ENCODE measurements at regions not wholly inside any gene's neighbourhood (a gene's known extent, or its start where the extent isn't known, plus 50 kb on each side); places are given as distances from the start of the nearest gene placed in this dataset.

- Histone ChIP-seq H3K4me3 (no peak overlapping the region), H3K9me3 (no peaks in the 10 kb centered on the region), H3K4me2 (no peak overlapping the region), H3K4me1 (peaks cover 3% of the 10 kb centered on the region; the same call in 2 of the 3 replicates), H3K27ac (0 out of 6 replicates have a peak overlapping the region, but pooled peaks of 1 of the 2 experiments have one; percentile 36)
- TF ChIP-seq GATA3 (IDR thresholded peaks at IDR 0.05; ENCODE audit: borderline replicate concordance), result no peak
- TF ChIP-seq RNF2 (IDR thresholded peaks at IDR 0.05; ENCODE audit: borderline replicate concordance, low read depth), result no peak
- DNase-seq (ENCODE audit: low read depth in 1 of 2, low spot score in 1 of 2), result no peak
- WGBS (ENCODE audit: missing lambda C conversion rate), result 78% methylated on average over 3 of the region's 3 CpGs
- ChIA-PET POLR2A (no interaction called here), CTCF (interaction anchor here (1.1 kb wide), 1 partner anchor 366 kb away, joined by 3 read pairs; no protein-coding TSS in a partner anchor)
- FAIRE-seq, result no peak
- no peak for ATAC-seq
These were observed 389.8 kb upstream of the LYPLAL1 start for GRCh38 chr1:218783916-218784315.

GRCh38 chr1:218785928-218786327 is 387.8 kb upstream of the LYPLAL1 start:
- no peaks in the 10 kb centered on the region for H3K4me1 ChIP-seq
- H3K4me2 ChIP-seq, result no peak overlapping the region
- H3K27ac ChIP-seq, result 0 out of 6 replicates have a peak overlapping the region, but pooled peaks of 1 of the 2 experiments have one; percentile 10
- no peak overlapping the region for H3K4me3 ChIP-seq
- CTCF ChIA-PET, result interaction anchor here (1.0 kb wide), 2 partner anchors 10 to 22 kb away, joined by 3 read pairs; no protein-coding TSS in a partner anchor
- FAIRE-seq (no peak), ATAC-seq (no peak), DNase-seq (ENCODE audit: low read depth in 1 of 2, low spot score in 1 of 2) (no peak)
- POLR2A ChIA-PET, result no interaction called here
- H3K9me3 ChIP-seq, result no peaks in the 10 kb centered on the region; the same call in 2 of the 3 replicates
- TF ChIP-seq ESRRA (IDR thresholded peaks at IDR 0.05; ENCODE audit: borderline replicate concordance, low read length), result no peak
- TF ChIP-seq NPAS2 (CRISPR knock-in tag; IDR thresholded peaks at IDR 0.05; ENCODE audit: borderline replicate concordance), result no peak
- no peak for TF ChIP-seq HOXA7 (CRISPR knock-in tag; IDR thresholded peaks at IDR 0.05)
- TF ChIP-seq BHLHE40 (IDR thresholded peaks at IDR 0.05; ENCODE audit: low read depth, low read length), result no peak
- TF ChIP-seq MAFK (IDR thresholded peaks at IDR 0.05; ENCODE audit: partially characterized antibody), result no peak
- TF ChIP-seq SMC3 (IDR thresholded peaks at IDR 0.05), result no peak
- TF ChIP-seq EP300 (IDR thresholded peaks at IDR 0.05), result no peak
- no peak for TF ChIP-seq HEYL (CRISPR knock-in tag; IDR thresholded peaks at IDR 0.05)
- TF ChIP-seq PHF8 (IDR thresholded peaks at IDR 0.05; ENCODE audit: borderline replicate concordance, low read depth), result no peak
- TF ChIP-seq, protein P1, sequence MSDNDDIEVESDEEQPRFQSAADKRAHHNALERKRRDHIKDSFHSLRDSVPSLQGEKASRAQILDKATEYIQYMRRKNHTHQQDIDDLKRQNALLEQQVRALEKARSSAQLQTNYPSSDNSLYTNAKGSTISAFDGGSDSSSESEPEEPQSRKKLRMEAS (IDR thresholded peaks at IDR 0.05), result no peak
- TF ChIP-seq RCOR1 (IDR thresholded peaks at IDR 0.05; ENCODE audit: low read depth, low read length), result no peak
- TF ChIP-seq RARB (CRISPR knock-in tag; IDR thresholded peaks at IDR 0.05), result no peak
- no peak for TF ChIP-seq RNF2 (IDR thresholded peaks at IDR 0.05; ENCODE audit: borderline replicate concordance, low read depth)
- no peak for TF ChIP-seq EHMT2 (IDR thresholded peaks at IDR 0.05; ENCODE audit: low read depth)
- TF ChIP-seq HOXB13 (CRISPR knock-in tag; IDR thresholded peaks at IDR 0.05; ENCODE audit: low read depth), result no peak
- TF ChIP-seq, protein P2, sequence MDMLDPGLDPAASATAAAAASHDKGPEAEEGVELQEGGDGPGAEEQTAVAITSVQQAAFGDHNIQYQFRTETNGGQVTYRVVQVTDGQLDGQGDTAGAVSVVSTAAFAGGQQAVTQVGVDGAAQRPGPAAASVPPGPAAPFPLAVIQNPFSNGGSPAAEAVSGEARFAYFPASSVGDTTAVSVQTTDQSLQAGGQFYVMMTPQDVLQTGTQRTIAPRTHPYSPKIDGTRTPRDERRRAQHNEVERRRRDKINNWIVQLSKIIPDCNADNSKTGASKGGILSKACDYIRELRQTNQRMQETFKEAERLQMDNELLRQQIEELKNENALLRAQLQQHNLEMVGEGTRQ (IDR thresholded peaks at IDR 0.05), result no peak
- WGBS (ENCODE audit: missing lambda C conversion rate), result 86% methylated on average over 4 of the region's 4 CpGs

DNA sequence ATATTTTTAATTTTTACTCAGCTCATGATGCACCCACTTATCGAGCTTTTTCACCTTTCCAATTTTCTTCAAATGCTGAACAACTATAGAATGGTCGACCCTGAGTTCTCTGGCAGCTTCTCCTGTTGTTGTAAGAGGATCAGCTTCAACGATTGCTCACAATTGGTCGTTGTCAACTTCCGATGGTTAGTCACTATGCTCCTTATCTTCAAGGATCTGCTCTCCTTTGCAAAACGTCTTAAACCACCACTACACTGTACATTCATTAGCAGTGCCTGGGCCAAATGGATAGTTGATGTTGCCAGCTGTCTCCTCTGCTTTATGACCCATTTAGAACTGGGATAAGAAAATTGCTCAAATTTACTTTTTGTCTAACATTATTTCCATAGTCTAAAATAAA is 385.9 kb upstream of the LYPLAL1 start:
- FAIRE-seq, result no peak

More for the DNA sequence above, 385.9 kb upstream of the LYPLAL1 start:
- TF ChIP-seq MAFK (IDR thresholded peaks at IDR 0.05; ENCODE audit: partially characterized antibody), result no peak
- TF ChIP-seq GATA3 (IDR thresholded peaks at IDR 0.05; ENCODE audit: borderline replicate concordance), result no peak
- TF ChIP-seq PHF8 (IDR thresholded peaks at IDR 0.05; ENCODE audit: borderline replicate concordance, low read depth), result no peak
- TF ChIP-seq TP53 (CRISPR knock-in tag; IDR thresholded peaks at IDR 0.05), result no peak
- no peak for TF ChIP-seq SMC3 (IDR thresholded peaks at IDR 0.05)
- no peak for TF ChIP-seq CHD4 (IDR thresholded peaks at IDR 0.05; ENCODE audit: borderline replicate concordance)
- no peak for TF ChIP-seq EHF (CRISPR knock-in tag; IDR thresholded peaks at IDR 0.05)
- TF ChIP-seq, protein P3, sequence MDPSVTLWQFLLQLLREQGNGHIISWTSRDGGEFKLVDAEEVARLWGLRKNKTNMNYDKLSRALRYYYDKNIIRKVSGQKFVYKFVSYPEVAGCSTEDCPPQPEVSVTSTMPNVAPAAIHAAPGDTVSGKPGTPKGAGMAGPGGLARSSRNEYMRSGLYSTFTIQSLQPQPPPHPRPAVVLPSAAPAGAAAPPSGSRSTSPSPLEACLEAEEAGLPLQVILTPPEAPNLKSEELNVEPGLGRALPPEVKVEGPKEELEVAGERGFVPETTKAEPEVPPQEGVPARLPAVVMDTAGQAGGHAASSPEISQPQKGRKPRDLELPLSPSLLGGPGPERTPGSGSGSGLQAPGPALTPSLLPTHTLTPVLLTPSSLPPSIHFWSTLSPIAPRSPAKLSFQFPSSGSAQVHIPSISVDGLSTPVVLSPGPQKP (IDR thresholded peaks at IDR 0.05; ENCODE audit: low read depth, low read length), result no peak
- no peak for TF ChIP-seq CEBPB (IDR thresholded peaks at IDR 0.05)
- no peak for TF ChIP-seq ZC3H11A (IDR thresholded peaks at IDR 0.05)
- no peak for TF ChIP-seq CBX8 (IDR thresholded peaks at IDR 0.05)
- TF ChIP-seq KDM5A (IDR thresholded peaks at IDR 0.05), result no peak
- TF ChIP-seq HMGXB4 (CRISPR knock-in tag; IDR thresholded peaks at IDR 0.05; ENCODE audit: borderline replicate concordance), result no peak
- TF ChIP-seq POLR2AphosphoS2 (conservative IDR thresholded peaks at IDR 0.05; ENCODE audit: low read length), result no peak
- TF ChIP-seq FOSB (CRISPR knock-in tag; IDR thresholded peaks at IDR 0.05), result no peak
- TF ChIP-seq, protein P4, sequence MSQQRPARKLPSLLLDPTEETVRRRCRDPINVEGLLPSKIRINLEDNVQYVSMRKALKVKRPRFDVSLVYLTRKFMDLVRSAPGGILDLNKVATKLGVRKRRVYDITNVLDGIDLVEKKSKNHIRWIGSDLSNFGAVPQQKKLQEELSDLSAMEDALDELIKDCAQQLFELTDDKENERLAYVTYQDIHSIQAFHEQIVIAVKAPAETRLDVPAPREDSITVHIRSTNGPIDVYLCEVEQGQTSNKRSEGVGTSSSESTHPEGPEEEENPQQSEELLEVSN (IDR thresholded peaks at IDR 0.05; ENCODE audit: borderline replicate concordance, low read depth), result no peak
- TF ChIP-seq ZFP36 (IDR thresholded peaks at IDR 0.05; ENCODE audit: borderline replicate concordance, partially characterized antibody), result no peak
- no peak for TF ChIP-seq NFE2L2 (conservative IDR thresholded peaks at IDR 0.05; ENCODE audit: low read length)
- no peak for TF ChIP-seq CBX2 (IDR thresholded peaks at IDR 0.05; ENCODE audit: borderline replicate concordance, low read depth)
- ChIA-PET CTCF (interaction anchor here (1.0 to 1.2 kb wide), 2 partner anchors 9 to 55 kb away, joined by 3 read pairs; no protein-coding TSS in a partner anchor), POLR2A (no interaction called here)
- no peak overlapping the region for H3K4me3 ChIP-seq
- 67% methylated on average over 6 of the region's 6 CpGs for WGBS (ENCODE audit: missing lambda C conversion rate)
- no peak overlapping the region for H3K4me2 ChIP-seq
- H3K27ac ChIP-seq, result no peak overlapping the region
- no peaks in the 10 kb centered on the region for H3K4me1 ChIP-seq
- no peaks in the 10 kb centered on the region; the same call in 2 of the 3 replicates for H3K9me3 ChIP-seq
- DNase-seq (ENCODE audit: low read depth in 1 of 2, low spot score in 1 of 2), result no peak
- ATAC-seq, result no peak
